GM12873 (cell line): ENCODE measurements at regions not wholly inside any gene's neighbourhood (a gene's known extent, or its start where the extent isn't known, plus 50 kb on each side); places are given as distances from the start of the nearest gene placed in this dataset.

Experiments
- TF ChIP-seq, protein P1 (sequence below): IDR thresholded peaks from 2 replicates; pipeline ENCODE4 v1.5.1; 2012; ENCODE audit warnings: low read depth, mild to moderate bottlenecking, moderate library complexity, low read length, control low read depth; ENCODE audit not compliant: insufficient read depth; ENCODE audit errors: missing control alignments

DNA sequence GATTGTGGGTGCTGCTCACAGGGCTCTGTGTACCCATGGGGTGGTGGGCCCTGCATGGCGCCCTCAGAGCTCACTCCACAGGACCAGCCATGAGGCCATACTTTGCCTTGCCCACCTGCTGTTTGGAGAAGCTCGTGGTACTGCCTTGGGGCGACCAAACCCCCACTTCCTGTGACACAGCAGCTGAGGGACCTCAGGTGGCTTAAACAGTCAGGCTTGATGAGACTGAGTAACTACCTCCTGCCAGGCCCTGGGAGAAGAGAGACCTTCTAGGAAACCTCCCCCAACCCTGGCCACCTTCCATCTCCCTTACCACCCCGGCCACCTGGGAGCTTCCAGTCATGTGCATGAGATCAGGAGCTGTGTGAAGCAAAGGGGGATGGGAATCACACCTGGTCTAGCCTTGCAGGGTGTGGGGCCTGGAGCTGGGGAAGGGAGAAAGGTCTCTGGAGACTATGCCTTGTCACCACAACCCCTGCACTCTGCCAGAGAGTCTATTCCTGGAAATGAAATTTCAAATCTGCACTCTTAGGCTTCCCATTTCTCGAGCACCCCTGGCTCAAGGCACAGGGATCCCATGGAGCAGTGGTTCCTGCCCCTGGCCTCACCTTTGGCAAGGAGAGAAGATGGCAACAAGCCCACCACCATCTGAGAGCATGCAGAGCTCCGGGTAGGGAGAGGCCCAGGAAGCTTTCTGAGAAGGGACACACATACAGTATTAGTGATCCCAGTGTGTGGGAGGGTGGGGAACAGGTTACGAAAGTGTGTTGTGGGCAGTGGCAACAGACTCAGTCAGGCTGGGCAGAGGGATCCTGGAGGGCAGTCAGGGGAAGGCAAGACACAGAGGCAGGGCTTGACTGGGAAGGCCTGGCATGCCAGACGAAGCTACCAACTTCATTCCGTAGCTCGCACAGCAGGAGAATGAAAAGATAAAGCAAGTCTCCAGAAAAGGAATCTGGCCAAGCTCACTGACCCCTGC lies 125.0 kb downstream of the URI1 start:
- TF ChIP-seq, protein P1, sequence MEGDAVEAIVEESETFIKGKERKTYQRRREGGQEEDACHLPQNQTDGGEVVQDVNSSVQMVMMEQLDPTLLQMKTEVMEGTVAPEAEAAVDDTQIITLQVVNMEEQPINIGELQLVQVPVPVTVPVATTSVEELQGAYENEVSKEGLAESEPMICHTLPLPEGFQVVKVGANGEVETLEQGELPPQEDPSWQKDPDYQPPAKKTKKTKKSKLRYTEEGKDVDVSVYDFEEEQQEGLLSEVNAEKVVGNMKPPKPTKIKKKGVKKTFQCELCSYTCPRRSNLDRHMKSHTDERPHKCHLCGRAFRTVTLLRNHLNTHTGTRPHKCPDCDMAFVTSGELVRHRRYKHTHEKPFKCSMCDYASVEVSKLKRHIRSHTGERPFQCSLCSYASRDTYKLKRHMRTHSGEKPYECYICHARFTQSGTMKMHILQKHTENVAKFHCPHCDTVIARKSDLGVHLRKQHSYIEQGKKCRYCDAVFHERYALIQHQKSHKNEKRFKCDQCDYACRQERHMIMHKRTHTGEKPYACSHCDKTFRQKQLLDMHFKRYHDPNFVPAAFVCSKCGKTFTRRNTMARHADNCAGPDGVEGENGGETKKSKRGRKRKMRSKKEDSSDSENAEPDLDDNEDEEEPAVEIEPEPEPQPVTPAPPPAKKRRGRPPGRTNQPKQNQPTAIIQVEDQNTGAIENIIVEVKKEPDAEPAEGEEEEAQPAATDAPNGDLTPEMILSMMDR = no peak

DNA sequence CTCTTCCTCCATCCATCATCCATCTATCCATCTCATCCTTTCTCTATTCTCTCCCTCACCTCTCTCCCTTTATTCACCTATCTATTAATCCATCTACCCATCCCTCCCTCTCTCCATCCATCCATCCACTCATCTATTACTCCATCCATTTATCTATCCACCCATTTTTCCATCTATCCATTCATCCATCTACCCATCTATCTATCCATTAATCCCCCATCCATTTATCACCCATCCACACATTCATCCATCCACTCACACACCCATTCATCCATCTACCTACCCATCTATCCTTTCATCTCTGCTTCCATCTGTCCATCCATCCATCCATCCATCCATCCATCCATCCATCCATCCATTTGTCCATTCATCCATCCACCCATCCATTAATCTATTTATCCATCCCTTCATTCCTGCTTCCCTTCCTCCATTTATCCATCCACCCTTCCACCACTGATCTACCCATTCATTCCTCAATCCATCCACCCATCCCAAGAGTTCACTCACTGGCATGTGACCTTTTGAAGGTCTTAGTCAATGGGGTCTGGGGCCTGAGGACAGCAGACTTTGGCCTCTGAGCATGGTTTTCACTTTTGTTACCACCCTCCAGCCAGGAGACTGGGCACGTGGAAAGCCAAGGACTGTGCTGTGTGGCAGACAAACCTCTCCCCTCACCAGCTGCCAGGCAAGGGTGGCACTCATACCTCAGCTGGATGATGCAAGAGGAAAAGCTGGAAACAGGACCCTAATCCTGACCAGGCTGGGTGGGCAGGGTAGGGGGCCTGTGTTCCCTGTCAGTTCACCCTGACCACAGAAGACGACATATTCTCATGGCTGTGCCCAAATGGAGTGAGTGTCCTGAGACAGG lies 126.7 kb downstream of the URI1 start:
- TF ChIP-seq, protein P1 = no peak

DNA sequence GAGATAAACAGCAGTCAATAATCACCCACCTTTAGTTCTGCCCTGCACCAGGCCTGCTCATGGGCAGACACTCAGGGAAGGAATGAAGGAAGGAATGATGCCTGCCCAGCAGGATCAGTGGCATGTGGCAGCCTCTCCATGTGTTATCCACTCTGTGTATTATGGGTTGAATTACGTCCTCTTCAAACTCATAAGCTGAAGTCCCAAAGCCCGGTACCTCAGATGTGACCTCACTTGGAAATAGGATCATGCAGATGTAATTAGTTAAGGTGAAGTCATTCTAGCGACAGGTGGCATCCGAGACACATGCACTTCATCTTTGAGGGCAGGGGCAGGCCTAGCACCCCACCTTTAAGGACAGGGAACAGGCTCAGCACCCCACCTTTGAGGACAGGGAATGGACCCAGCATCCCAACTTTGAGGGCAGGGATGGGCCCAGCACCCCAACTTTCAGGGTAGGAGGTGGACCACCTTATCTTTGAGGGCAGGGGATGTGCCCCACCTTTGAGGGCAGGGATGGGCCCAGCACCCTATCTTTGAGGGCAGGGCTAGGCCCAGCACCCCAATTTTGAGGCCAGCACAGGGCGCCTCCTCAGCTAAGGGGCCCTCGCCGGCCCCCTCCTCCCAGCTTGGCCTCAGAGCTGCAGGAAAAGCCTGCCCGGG lies 127.6 kb downstream of the URI1 start:
- TF ChIP-seq, protein P1 = no peak

DNA sequence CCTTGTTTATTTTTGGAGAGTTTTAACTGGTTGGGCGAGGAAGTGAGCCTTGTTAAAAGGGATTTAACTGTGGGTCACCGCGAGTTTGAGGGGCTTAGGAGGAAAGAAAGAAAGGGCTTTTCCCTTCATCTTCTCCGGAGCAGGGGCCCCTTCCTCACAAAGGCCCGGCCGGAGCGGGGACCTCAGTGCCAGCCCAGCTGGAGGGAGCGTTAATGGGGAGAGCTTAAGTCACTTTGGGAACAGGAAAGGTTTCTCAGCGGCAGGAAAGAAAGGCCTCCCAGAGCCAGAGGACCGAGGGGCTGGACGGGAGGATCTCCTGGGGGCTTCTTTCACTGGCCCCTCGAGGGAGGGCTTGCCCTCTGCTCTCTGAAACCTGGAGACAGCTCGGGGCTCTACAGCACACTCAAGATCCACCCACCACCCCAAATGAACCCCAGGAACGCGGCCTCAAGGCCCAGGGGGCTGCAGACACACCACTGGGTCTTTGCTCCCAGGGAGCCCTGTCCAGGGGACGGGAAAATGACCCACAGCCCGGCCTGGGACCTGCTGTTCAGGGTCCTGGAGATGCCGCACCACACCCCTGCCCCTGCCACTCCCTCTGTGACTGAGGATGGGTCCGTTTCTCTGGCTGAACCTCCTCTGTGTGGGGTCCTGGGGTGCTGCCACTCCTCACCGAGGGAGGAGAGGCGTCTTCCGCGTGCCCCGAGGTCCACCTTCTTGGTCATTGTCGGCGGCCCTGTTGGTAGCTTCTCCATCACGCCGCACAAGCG lies 128.3 kb downstream of the URI1 start:
- TF ChIP-seq, protein P1 = no peak

DNA sequence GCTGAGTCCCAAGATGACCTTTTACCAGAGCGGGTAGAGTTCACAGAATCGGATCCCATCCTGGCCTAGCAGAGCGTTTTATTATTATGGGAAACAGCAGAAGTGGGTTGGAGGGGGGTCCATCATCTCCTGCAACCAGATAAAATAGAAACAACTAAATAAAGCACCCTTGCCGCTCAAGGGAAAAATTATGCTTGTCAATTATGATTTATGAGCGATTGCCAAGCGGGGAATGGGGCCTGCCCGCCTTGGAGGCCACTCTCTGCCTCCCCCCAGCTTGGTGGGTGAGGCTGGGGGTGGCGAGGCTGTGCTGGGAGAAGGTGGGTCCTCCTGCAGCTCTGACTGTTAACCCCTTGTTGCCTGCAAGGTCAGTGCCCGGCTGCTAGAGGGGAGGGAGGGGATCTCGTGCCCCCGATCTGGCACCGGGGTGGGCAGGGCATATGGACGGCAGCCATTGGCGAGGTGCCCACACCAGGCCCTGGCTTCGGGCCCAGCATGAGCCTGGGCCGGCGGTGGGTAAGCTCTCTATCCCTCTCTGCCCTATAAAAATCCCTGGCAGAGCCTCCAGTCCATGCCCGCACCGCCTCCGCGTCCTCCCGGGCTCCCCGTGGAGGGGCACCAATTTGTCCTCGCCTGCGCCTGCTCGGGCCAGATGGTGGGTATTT lies 129.1 kb downstream of the URI1 start:
- TF ChIP-seq, protein P1 = no peak

DNA sequence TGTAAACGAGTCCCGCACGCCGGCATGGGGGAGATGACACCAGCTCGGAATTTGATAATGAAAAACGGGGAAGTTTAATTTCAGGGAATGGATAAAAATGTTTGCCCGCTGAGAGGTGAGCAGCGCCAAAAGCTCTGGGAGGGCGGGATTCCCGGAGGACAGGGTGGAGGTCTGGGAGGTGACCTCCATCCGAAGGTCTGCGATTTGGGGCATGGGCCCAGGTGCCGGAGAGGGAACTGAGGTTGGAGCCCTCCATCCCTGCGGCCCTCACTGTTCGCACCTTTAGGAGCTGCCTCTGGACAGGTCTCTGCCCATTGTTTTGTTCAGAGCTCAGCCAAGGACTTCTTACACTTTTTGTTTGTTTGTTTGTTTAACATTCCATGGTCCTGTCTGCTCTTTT lies 129.8 kb downstream of the URI1 start:
- TF ChIP-seq, protein P1 = no peak
